Gastroesophageal sphincter (tissue), 4 donors: ENCODE measurements at regions not wholly inside any gene's neighbourhood (a gene's known extent, or its start where the extent isn't known, plus 50 kb on each side); places are given as distances from the start of the nearest gene placed in this dataset.

Experiments
- ATAC-seq: fragments of 150-250 bp; one replicate; pipeline ENCODE4 v1.9.1; 2016; ENCODE audit warnings: mild to moderate bottlenecking, moderate library complexity
- H3K27ac ChIP-seq, 4 donors: fragments of 200-600 bp; sonication (generic) in 3 of 4; 1 replicate in 3 of 4; 2 replicates in 1 of 4; pipeline ENCODE4 v1.5.1; 2016 to 2019
- H3K27me3 ChIP-seq: fragments of 200-600 bp; sonication (generic); one replicate; pipeline ENCODE4 v1.5.1; 2019
- H3K36me3 ChIP-seq, 2 donors: fragments of 200-600 bp; sonication (generic); one replicate each; pipeline ENCODE4 v1.5.1; 2019; ENCODE audit warnings: control low read depth in 1 of 2
- H3K4me1 ChIP-seq, 3 donors: fragments of 200-600 bp; sonication (generic); 1 replicate in 2 of 3; 2 replicates in 1 of 3; pipeline ENCODE4 v1.5.1; 2016 to 2019; ENCODE audit warnings: control low read depth in 2 of 3
- H3K4me3 ChIP-seq, 2 donors: fragments of 200-600 bp; sonication (generic); one replicate each; pipeline ENCODE4 v1.5.1; 2019; ENCODE audit warnings: mild to moderate bottlenecking in 1 of 2, moderate library complexity in 1 of 2
- H3K9me3 ChIP-seq, 3 donors: fragments of 200-600 bp; sonication (generic); one replicate each; pipeline ENCODE4 v1.5.1; 2017 to 2019; ENCODE audit warnings: control low read depth in 2 of 3
- CTCF ChIP-seq, 4 experiments: fragments of 200-600 bp in 2 of 4; fragments of 450-650 bp in 2 of 4; sonication (generic) in 1 of 4; IDR thresholded peaks; one replicate each; pipeline ENCODE4 v1.5.1; 2017 to 2019; ENCODE audit warnings: antibody characterized with exemption in 4 of 4, mild to moderate bottlenecking in 2 of 4, moderate library complexity in 2 of 4
- EP300 ChIP-seq: sonication (generic); formaldehyde crosslinking; IDR thresholded peaks from one replicate; pipeline ENCODE4 v1.6.1; 2017; ENCODE audit warnings: antibody characterized with exemption, mild to moderate bottlenecking
- POLR2A ChIP-seq, 2 donors: fragments of 450-650 bp; IDR thresholded peaks; one replicate each; pipeline ENCODE4 v1.6.1; 2017; ENCODE audit warnings: antibody characterized with exemption in 2 of 2, mild to moderate bottlenecking in 2 of 2, moderate library complexity in 1 of 2
- POLR2AphosphoS5 ChIP-seq: sonication (generic); formaldehyde crosslinking; IDR thresholded peaks from one replicate; pipeline ENCODE4 v1.6.1; 2017; ENCODE audit warnings: antibody characterized with exemption
- WGBS, 2 donors: methylation state at CpG; one replicate each; pipeline ENCODE4 v1.1.5; 2018; ENCODE audit warnings: low coverage in 1 of 2; 5-methylcytosine and 5-hydroxymethylcytosine counted together

- no peaks in the 10 kb centered on the region for H3K27me3 ChIP-seq
- no peak for ATAC-seq
- H3K27ac ChIP-seq = no peak overlapping the region
- TF ChIP-seq EP300 (no peak), CTCF (IDR thresholded peaks at IDR 0.05) (no peak), POLR2AphosphoS5 (no peak), POLR2A (IDR thresholded peaks at IDR 0.05) (no peak)
- no peaks in the 10 kb centered on the region for H3K4me1 ChIP-seq
- H3K36me3 ChIP-seq = no peaks in the 10 kb centered on the region
- no peaks in the 10 kb centered on the region for H3K9me3 ChIP-seq
- H3K4me3 ChIP-seq = no peak overlapping the region
- WGBS, 2 donors = 30 to 49% methylated on average over 2 to 3 of the region's 3 CpGs
Observed at GRCh38 chr4:24010573-24010972, 120.7 kb upstream of the PPARGC1A start.

- Histone ChIP-seq H3K27ac (no peak overlapping the region), H3K4me1 (no peaks in the 10 kb centered on the region), H3K27me3 (no peaks in the 10 kb centered on the region), H3K9me3 (no peaks in the 10 kb centered on the region), H3K4me3 (no peak overlapping the region), H3K36me3 (no peaks in the 10 kb centered on the region)
- no peak for ATAC-seq
- WGBS, 2 donors = 71 to 86% methylated on average over 4 to 6 of the region's 10 CpGs
- TF ChIP-seq CTCF (IDR thresholded peaks at IDR 0.05) = no peak
- TF ChIP-seq POLR2A (IDR thresholded peaks at IDR 0.05) = no peak
- no peak for TF ChIP-seq EP300
- TF ChIP-seq POLR2AphosphoS5 = no peak
Observed at GRCh38 chr4:24007860-24008261, 118.0 kb upstream of the PPARGC1A start.

DNA sequence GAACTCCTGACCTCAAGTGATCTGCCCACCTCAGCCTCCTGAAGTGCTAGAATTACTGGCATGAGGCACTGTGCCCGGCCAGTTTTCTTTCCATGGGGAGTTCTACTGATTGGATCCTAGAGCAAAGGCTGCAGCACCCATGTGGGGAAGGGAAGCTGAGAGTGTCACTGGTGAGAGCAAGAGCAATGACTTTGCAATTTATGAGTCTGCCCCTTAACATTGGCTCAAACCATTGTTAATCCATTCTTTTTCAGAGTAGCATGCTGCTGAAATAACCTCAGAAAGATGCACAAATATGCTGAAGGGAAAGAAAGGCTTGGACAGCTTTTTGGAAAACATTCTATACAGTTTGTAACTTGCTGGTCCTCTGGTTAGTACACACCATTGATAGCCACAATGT is 116.4 kb upstream of the PPARGC1A start:
- Histone ChIP-seq H3K4me1 (no peaks in the 10 kb centered on the region), H3K9me3 (no peaks in the 10 kb centered on the region), H3K36me3 (no peaks in the 10 kb centered on the region), H3K27me3 (no peaks in the 10 kb centered on the region), H3K27ac (no peak overlapping the region), H3K4me3 (no peak overlapping the region)
- TF ChIP-seq EP300 = no peak
- no peak for ATAC-seq
- 100% methylated on average over 1 of the region's 1 CpG; no CpG with 5 or more reads in 1 of the 2 donors for WGBS, 2 donors

- ATAC-seq = no peak
- 82 to 88% methylated on average over 2 to 4 of the region's 4 CpGs for WGBS, 2 donors
- Histone ChIP-seq H3K27me3 (no peaks in the 10 kb centered on the region), H3K4me3 (no peak overlapping the region), H3K4me1 (no peaks in the 10 kb centered on the region), H3K36me3 (no peaks in the 10 kb centered on the region), H3K27ac (no peak overlapping the region), H3K9me3 (no peaks in the 10 kb centered on the region)
- TF ChIP-seq POLR2AphosphoS5 = no peak
- no peak for TF ChIP-seq POLR2A (IDR thresholded peaks at IDR 0.05)
- no peak for TF ChIP-seq EP300
- no peak for TF ChIP-seq CTCF (IDR thresholded peaks at IDR 0.05)
Observed at GRCh38 chr4:24003926-24004325, 114.1 kb upstream of the PPARGC1A start.

- TF ChIP-seq POLR2A (IDR thresholded peaks at IDR 0.05) = no peak
- Histone ChIP-seq H3K9me3 (no peaks in the 10 kb centered on the region), H3K36me3 (no peaks in the 10 kb centered on the region), H3K4me1 (no peaks in the 10 kb centered on the region), H3K27ac (no peak overlapping the region), H3K4me3 (no peak overlapping the region), H3K27me3 (no peaks in the 10 kb centered on the region)
- no peak for ATAC-seq
- WGBS, 2 donors = 59 to 63% methylated on average over 2 to 3 of the region's 3 CpGs
Observed at GRCh38 chr4:24003496-24003895, 113.6 kb upstream of the PPARGC1A start.

DNA sequence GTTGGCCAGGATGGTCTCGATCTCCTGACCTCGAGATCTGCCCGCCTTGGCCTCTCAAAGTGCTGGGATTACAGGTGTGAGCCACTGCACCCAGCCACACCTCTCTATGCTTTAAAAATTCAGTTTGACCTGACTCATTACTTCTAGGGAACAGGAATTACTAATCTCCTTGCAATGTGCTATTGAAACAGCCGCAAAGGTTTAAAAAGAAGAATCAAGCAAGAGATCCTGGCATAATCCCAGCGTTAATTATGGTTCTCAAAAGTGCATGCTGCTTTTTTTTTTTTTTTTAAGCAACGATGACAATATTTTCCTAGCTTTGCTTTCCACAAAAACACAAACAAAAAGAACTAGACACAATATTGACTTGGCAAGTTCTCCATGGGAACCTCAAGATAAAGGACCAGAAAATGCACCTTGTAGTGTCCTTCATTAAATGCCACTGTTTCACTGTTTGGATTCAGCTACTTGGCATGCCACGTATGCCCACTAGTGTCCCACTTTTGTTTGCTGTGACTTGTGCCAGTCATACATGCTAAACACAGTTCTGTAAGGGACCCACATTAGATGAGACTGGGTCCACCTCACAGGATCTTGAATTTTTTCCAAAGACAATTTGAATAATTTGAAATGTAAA is 112.6 kb upstream of the PPARGC1A start:
- Histone ChIP-seq H3K27me3 (no peaks in the 10 kb centered on the region), H3K4me1 (no peaks in the 10 kb centered on the region), H3K9me3 (no peaks in the 10 kb centered on the region), H3K27ac (no peak overlapping the region), H3K36me3 (no peaks in the 10 kb centered on the region), H3K4me3 (no peak overlapping the region)
- WGBS, 2 donors = 77 to 79% methylated on average over 5 to 7 of the region's 7 CpGs
- no peak for TF ChIP-seq POLR2A (IDR thresholded peaks at IDR 0.05)
- no peak for TF ChIP-seq POLR2AphosphoS5
- no peak for TF ChIP-seq CTCF (IDR thresholded peaks at IDR 0.05)
- TF ChIP-seq EP300 = no peak
- no peak for ATAC-seq
